Prostate gland (tissue), 2 donors: ENCODE measurements at regions not wholly inside any gene's neighbourhood (a gene's known extent, or its start where the extent isn't known, plus 50 kb on each side); places are given as distances from the start of the nearest gene placed in this dataset.

ENCODE experiments used
- POLR2A ChIP-seq: fragments of 450-650 bp; IDR thresholded peaks from one replicate; pipeline ENCODE4 v1.6.1; 2016; ENCODE audit warnings: antibody characterized with exemption, mild to moderate bottlenecking
- POLR2AphosphoS5 ChIP-seq: sonication (generic); formaldehyde crosslinking; IDR thresholded peaks from one replicate; pipeline ENCODE4 v1.6.1; 2017; ENCODE audit warnings: antibody characterized with exemption
- TF ChIP-seq, protein P1 (sequence below), 4 experiments: fragments of 200-600 bp in 2 of 4; fragments of 450-650 bp in 2 of 4; sonication (generic) in 2 of 4; IDR thresholded peaks; 1 replicate in 3 of 4; 2 replicates in 1 of 4; pipeline ENCODE4 v1.5.1; 2016 to 2019; ENCODE audit warnings: antibody characterized with exemption in 4 of 4, mild to moderate bottlenecking in 2 of 4, moderate library complexity in 2 of 4

- TF ChIP-seq, protein P1, sequence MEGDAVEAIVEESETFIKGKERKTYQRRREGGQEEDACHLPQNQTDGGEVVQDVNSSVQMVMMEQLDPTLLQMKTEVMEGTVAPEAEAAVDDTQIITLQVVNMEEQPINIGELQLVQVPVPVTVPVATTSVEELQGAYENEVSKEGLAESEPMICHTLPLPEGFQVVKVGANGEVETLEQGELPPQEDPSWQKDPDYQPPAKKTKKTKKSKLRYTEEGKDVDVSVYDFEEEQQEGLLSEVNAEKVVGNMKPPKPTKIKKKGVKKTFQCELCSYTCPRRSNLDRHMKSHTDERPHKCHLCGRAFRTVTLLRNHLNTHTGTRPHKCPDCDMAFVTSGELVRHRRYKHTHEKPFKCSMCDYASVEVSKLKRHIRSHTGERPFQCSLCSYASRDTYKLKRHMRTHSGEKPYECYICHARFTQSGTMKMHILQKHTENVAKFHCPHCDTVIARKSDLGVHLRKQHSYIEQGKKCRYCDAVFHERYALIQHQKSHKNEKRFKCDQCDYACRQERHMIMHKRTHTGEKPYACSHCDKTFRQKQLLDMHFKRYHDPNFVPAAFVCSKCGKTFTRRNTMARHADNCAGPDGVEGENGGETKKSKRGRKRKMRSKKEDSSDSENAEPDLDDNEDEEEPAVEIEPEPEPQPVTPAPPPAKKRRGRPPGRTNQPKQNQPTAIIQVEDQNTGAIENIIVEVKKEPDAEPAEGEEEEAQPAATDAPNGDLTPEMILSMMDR (IDR thresholded peaks at IDR 0.05), result no peak
- TF ChIP-seq POLR2AphosphoS5, result no peak
- TF ChIP-seq POLR2A, result no peak
Observed at GRCh38 chr2:58405341-58405740, 164.2 kb upstream of the FANCL start.
